ENCODE measurements at regions not wholly inside any gene's neighbourhood (a gene's known extent, or its start where the extent isn't known, plus 50 kb on each side); places are given as distances from the start of the nearest gene placed in this dataset.

DNA sequence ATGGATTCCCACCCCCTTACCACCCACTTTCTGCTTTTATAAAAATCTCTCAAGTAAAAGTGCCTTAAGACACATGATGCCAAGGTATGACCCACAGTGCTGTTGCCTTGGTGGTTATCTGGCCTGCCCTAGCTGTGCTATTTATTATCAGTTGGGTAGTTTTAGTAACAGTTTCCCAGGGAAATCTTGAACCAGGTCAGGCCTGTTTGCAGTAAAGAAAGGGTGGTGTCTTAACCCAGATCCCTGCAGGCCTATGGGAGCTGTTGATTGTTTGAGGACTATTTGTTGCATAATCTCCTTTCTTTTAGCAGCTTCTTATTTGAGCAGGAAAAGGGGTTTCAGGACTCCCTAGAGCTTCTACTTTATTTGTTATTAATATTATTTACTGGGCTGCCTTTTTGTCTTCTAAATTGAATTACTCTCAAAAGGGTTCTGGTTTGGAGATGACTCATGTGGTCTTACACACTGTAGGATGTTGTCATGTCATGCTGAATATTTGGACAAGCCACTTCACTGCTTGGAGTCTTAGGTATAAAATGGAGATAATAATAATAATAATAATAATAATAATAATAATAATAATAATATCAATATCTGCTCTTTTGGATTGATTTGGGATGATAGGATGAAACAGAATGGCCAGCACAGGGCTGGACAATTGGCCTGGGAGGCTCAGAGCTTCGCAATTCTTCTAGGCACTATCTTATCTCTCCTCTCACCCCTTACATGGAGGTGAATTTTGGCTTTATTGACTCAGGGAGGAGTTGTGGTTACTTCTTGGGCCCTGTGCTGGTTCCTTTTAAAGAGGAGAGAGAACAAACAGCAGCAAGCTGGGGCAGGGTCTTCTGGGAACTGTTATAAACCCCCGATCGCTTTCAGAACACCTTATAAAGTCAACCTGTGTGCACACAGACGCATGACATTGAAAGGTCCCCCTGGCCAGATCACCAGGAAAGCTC lies 252.1 kb downstream of the PRDM2 start:
- Histone ChIP-seq H3K4me1 (peaks cover 6% of the 10 kb centered on the region), H3K36me3 (no peaks in the 10 kb centered on the region), H3K27me3 (ENCODE audit: low read depth) (peaks cover 68% of the 10 kb centered on the region), H3K27ac (replicated peaks) (peak overlapping the region; percentile 11), H3K9me3 (replicated peaks) (no peaks in the 10 kb centered on the region), H3K4me3 (no peak overlapping the region)
- no peak for DNase-seq
- TF ChIP-seq, protein P1, sequence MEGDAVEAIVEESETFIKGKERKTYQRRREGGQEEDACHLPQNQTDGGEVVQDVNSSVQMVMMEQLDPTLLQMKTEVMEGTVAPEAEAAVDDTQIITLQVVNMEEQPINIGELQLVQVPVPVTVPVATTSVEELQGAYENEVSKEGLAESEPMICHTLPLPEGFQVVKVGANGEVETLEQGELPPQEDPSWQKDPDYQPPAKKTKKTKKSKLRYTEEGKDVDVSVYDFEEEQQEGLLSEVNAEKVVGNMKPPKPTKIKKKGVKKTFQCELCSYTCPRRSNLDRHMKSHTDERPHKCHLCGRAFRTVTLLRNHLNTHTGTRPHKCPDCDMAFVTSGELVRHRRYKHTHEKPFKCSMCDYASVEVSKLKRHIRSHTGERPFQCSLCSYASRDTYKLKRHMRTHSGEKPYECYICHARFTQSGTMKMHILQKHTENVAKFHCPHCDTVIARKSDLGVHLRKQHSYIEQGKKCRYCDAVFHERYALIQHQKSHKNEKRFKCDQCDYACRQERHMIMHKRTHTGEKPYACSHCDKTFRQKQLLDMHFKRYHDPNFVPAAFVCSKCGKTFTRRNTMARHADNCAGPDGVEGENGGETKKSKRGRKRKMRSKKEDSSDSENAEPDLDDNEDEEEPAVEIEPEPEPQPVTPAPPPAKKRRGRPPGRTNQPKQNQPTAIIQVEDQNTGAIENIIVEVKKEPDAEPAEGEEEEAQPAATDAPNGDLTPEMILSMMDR (IDR thresholded peaks at IDR 0.05; ENCODE audit: borderline replicate concordance) = no peak
- intact Hi-C loops (cut with micrococcal nuclease) = no loop called here

DNA sequence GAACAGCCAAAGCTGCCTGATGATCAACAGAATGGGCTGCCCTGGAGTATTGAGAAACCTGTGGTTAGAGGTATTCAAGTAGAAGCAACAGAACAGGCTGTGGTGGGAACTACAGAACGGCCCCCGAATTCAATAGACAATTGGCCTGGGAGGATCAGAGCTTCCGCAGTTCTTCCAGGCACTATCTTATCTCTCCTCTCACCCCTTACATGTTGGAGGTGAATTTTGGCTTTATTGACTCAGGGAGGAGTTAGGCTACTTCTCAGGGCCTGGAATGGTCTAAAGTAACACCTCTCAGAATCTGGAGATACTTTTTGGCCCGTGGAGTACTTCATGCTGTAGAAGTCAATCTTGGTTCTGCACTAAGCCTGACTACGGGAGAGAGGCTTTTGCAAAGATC lies 253.0 kb downstream of the PRDM2 start:
- H3K9me3 ChIP-seq (replicated peaks) = no peaks in the 10 kb centered on the region
- TF ChIP-seq, protein P1 (IDR thresholded peaks at IDR 0.05; ENCODE audit: borderline replicate concordance) = no peak
- DNase-seq = no peak
- no peak overlapping the region for H3K4me3 ChIP-seq
- peaks cover 68% of the 10 kb centered on the region for H3K27me3 ChIP-seq (ENCODE audit: low read depth)
- no peak overlapping the region for H3K27ac ChIP-seq (replicated peaks)
- H3K36me3 ChIP-seq = no peaks in the 10 kb centered on the region
- intact Hi-C loops (cut with micrococcal nuclease) = no loop called here
- peaks cover 6% of the 10 kb centered on the region for H3K4me1 ChIP-seq

DNA sequence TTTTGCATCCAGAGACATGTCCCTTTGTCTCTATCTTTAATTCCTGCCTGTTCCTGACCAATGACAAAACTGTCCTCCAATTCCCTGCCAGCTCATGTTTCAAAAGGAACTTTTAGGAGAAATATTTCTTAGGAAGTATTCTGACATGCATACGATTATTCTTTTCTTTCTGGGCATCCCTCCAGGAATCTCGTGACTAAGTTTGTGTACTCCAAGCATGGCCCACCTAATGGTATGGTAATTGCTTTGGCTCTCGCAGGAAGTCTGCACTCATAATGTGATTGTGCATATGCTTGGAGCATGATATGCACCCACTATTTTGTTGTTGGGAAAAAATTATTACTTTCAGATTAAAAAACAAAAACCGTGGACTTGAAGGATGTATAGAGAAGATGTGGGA lies 256.4 kb downstream of the PRDM2 start:
- H3K27ac ChIP-seq (replicated peaks) = no peak overlapping the region
- H3K4me3 ChIP-seq = no peak overlapping the region
- peaks cover 62% of the 10 kb centered on the region for H3K27me3 ChIP-seq (ENCODE audit: low read depth)
- intact Hi-C loops (cut with micrococcal nuclease) = no loop called here
- no peak for DNase-seq
- TF ChIP-seq, protein P1 (IDR thresholded peaks at IDR 0.05; ENCODE audit: borderline replicate concordance) = no peak
- no peaks in the 10 kb centered on the region for H3K4me1 ChIP-seq
- H3K36me3 ChIP-seq = no peaks in the 10 kb centered on the region
- H3K9me3 ChIP-seq (replicated peaks) = no peaks in the 10 kb centered on the region

- intact Hi-C loops (cut with micrococcal nuclease) = loop anchor here (5.0 kb wide), 1 partner anchor 293 kb away; no protein-coding TSS in a partner anchor
- H3K4me3 ChIP-seq = no peak overlapping the region
Measured at GRCh38 chr1:13960375-13960987, 260.5 kb downstream of the PRDM2 start.

GRCh38 chr1:13964768-13965167 lies 264.8 kb downstream of the PRDM2 start:
- Histone ChIP-seq H3K4me1 (no peaks in the 10 kb centered on the region), H3K9me3 (replicated peaks) (peaks cover 5% of the 10 kb centered on the region), H3K27me3 (ENCODE audit: low read depth) (peaks cover 84% of the 10 kb centered on the region), H3K4me3 (no peak overlapping the region), H3K27ac (replicated peaks) (no peak overlapping the region), H3K36me3 (no peaks in the 10 kb centered on the region)
- TF ChIP-seq, protein P1 (IDR thresholded peaks at IDR 0.05; ENCODE audit: borderline replicate concordance) = no peak
- intact Hi-C loops (cut with micrococcal nuclease) = loop anchor here (5.0 kb wide), 1 partner anchor 297 kb away; no protein-coding TSS in a partner anchor
- DNase-seq = no peak

More at GRCh38 chr1:13960375-13960987, 260.5 kb downstream of the PRDM2 start:
- peak; percentile 48 for DNase-seq
- no peaks in the 10 kb centered on the region for H3K9me3 ChIP-seq (replicated peaks)
- no peaks in the 10 kb centered on the region for H3K36me3 ChIP-seq
- H3K27ac ChIP-seq (replicated peaks) = no peak overlapping the region
- TF ChIP-seq, protein P1 (IDR thresholded peaks at IDR 0.05; ENCODE audit: borderline replicate concordance) = peak; percentile 98
- H3K27me3 ChIP-seq (ENCODE audit: low read depth) = peaks cover 60% of the 10 kb centered on the region
- no peaks in the 10 kb centered on the region for H3K4me1 ChIP-seq

Measured in left ventricle myocardium inferior (tissue), 1 donor.